ENCODE measurements at regions not wholly inside any gene's neighbourhood (a gene's known extent, or its start where the extent isn't known, plus 50 kb on each side); places are given as distances from the start of the nearest gene placed in this dataset.

DNA sequence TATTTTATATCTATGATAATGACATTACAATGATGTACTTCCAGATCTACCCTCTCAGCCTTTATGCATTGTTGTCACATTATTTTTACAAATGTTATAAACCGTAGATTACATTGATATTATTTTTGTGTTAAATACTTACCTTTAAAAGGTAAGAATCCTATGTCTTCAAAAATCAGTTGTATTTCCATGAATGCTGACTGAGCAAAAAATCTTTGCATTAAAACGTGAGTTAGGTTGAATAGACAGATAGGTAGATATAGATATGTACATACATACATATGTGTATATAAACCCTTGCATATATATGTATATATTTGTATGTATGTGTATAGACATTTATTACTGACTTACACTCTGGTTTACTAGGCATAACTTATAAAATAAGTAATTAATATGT, 558.2 kb downstream of the CDH26 start:
- FAIRE-seq, result no peak
- no peak for TF ChIP-seq POLR2A (IDR thresholded peaks at IDR 0.05; ENCODE audit: low read depth, low read length)
- no peak for DNase-seq (ENCODE audit: insufficient read length, low spot score)

DNA sequence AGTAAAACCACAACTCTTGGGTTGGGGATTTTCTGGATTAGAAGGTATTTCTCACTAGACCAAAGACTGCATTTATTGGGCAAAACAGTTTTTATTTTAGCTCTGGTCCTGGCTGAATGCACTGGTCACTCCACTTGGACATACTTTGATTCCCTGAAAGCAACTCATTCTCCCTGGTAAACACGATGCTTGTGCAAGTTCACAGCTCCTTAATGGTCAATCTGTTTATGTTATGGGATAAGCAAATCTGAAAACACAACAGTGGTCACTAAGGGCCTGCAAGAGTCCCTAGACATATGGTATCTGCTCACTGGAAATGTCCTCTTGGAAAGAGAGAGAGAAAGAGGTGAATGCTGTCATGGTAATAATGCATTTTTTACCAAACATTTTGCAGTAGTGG, 559.8 kb downstream of the CDH26 start:
- DNase-seq (ENCODE audit: insufficient read length, low spot score) (no peak), FAIRE-seq (no peak)
- TF ChIP-seq POLR2A (IDR thresholded peaks at IDR 0.05; ENCODE audit: low read depth, low read length), result no peak

DNA sequence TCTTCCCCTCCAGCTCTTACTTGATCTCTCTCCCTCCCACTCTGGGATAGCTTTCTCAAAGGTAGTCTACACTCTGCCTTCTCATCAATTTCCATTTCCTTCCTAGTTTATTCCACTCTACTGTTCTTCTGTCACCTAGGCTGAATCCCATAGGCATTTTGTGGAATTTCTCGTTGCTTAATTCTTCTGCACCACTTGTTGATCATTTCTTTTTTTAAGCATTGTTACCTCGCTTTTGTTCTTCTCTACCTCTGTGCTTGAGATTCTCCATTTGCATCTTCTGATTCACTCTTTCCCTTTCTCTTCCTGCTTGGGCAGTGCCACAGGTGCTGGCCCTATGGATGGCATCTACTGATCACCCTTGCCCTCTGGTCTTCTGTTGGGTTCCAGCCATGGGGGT, 567.2 kb downstream of the CDH26 start:
- TF ChIP-seq POLR2A (IDR thresholded peaks at IDR 0.05; ENCODE audit: low read depth, low read length), result no peak
- no peak for DNase-seq (ENCODE audit: insufficient read length, low spot score)
- no peak for FAIRE-seq

DNA sequence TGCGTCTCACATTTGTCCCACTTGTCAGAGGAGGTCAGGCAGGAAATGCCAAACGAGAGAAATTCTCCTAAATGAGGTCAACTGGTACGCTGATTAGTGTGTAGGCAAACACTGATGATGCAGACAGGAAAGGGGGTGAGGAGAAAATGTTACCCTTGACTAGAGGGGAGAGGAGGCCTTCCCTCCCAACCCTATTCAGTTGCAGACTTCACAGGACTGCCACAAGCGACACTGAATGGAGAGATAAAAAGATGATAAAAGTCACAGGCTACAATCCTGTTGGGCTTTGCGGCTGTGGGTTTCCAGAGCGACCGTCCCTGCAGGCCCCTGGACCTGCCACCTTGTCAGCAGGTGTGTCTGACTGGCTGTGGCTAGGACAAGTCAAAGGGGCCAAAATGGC, 569.4 kb downstream of the CDH26 start:
- no peak for TF ChIP-seq POLR2A (IDR thresholded peaks at IDR 0.05; ENCODE audit: low read depth, low read length)
- no peak for FAIRE-seq

GRCh38 chr20:60528141-60528540, 569.9 kb downstream of the CDH26 start:
- no peak for FAIRE-seq
- no peak for DNase-seq (ENCODE audit: insufficient read length, low spot score)
- TF ChIP-seq POLR2A (IDR thresholded peaks at IDR 0.05; ENCODE audit: low read depth, low read length), result no peak

More for the DNA sequence above, 569.4 kb downstream of the CDH26 start:
- DNase-seq (ENCODE audit: insufficient read length, low spot score), result no peak

DNA sequence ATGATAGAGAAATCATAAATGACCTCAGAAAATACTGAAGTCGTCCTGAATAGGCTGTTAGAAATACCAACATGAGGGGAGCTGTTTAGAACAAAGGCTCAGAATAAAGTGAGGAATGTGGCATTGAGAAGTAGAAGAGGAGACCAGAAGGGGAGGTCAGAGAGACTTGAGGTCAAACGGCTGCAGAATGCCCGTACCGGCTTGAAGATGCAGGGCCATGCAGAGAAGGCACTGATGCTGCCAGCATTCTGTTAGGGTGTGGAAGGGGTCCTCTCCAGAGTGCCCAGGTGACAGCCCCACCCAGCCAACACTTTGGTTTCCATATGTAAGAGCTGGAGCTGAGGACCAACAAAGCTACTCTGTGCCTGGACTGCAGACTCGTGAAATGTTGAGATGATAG, 570.9 kb downstream of the CDH26 start:
- FAIRE-seq (no peak), DNase-seq (ENCODE audit: insufficient read length, low spot score) (no peak)
- TF ChIP-seq POLR2A (IDR thresholded peaks at IDR 0.05; ENCODE audit: low read depth, low read length), result no peak

GRCh38 chr20:60535211-60535610, 577.0 kb downstream of the CDH26 start:
- DNase-seq (ENCODE audit: insufficient read length, low spot score) (no peak), FAIRE-seq (no peak)
- TF ChIP-seq POLR2A (IDR thresholded peaks at IDR 0.05; ENCODE audit: low read depth, low read length), result no peak

DNA sequence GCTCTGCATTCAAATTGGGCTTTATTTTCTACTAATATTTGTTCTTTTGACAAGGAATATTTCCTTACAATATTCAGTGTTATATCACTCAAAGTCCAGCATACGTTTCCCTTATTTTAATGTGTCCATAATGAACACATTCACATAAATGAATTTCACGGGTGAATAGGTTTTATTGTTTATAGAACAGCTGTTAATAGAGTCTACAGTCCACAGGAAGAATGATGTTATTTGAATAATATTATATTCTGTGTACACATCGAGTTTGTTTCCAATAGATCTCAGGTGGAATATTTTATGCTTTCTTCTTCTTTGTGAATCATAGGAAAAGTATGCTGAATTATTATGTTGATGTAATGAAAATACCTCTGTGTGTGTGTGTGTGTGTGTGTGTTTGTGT, 582.4 kb downstream of the CDH26 start:
- TF ChIP-seq POLR2A (IDR thresholded peaks at IDR 0.05; ENCODE audit: low read depth, low read length), result no peak
- FAIRE-seq, result no peak
- no peak for DNase-seq (ENCODE audit: insufficient read length, low spot score)

DNA sequence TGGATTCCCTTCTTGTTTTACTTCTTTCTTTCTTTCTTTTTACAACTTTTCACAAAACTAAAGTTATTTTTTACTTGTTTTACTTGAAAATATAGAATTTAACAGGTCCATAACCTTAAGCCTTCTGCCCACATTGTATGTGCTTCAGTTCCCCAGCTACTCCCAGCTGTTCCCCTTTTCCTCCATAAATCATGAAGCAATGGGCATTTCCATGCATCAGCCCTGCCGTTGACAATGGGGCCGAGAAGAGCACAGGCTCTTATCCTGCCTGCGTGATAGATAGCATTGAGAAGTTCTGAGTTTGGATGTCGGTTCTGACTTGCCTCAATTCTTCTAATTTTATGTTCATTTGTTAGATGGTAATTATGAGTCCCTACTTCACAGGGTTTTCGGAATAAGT, 583.8 kb downstream of the CDH26 start:
- no peak for TF ChIP-seq POLR2A (IDR thresholded peaks at IDR 0.05; ENCODE audit: low read depth, low read length)
- FAIRE-seq (no peak), DNase-seq (ENCODE audit: insufficient read length, low spot score) (no peak)

DNA sequence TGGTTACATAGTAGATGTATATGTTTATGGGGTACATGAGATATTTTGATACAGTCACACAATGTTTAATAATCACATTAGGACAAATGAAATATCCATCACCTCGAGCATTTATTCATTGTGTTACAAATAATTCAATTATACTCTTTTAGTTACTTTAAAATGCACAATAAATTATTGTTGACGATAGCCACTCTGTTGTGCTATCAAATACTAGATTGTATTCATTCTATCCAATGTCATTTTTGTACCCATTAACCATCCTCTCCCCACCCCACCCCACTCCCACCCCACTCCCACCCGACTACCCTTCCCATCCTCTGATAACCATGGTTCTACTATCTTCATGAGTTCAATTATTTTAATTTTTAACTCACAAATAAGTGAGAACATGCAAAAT, 585.4 kb downstream of the CDH26 start:
- FAIRE-seq, result no peak
- DNase-seq (ENCODE audit: insufficient read length, low spot score), result no peak

DNA sequence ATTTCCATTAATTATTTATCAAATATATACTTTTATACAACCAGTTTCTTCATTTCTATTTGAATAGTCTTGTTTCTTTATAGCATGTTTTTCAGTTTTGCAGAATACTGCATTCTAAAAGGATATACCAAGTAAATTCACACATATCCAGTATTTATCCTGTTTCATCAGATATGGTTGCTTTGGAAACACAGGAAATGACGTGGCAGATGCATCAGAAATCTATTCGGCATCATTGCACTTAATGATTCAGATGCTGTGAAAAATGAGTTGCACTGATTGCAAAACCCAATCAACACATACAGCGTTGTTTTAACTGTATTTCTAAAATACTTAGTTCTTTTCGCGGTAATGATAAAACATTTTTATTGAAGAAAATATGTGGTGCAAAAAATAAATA, 594.9 kb downstream of the CDH26 start:
- no peak for DNase-seq (ENCODE audit: insufficient read length, low spot score)
- TF ChIP-seq POLR2A (IDR thresholded peaks at IDR 0.05; ENCODE audit: low read depth, low read length), result no peak
- no peak for FAIRE-seq

More for the DNA sequence above, 585.4 kb downstream of the CDH26 start:
- TF ChIP-seq POLR2A (IDR thresholded peaks at IDR 0.05; ENCODE audit: low read depth, low read length), result no peak

DNA sequence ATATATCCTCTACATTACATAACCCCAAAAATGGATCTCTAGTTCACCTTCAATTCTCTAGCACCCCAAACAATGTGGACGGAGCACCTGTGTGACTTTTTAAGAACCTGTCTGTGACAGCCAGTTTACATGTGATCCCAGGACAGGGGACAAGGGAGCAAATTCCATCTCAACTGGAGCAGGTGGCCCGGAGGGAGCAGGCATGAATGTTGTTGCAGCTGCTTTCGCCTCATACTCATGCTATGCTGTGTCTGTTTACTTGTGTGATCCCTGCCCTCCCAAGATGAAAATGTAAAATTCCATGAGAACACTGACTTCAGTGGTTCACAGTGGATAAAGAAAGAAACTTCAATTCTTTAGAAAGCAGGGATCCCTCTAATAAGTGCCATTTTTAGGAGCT, 600.3 kb downstream of the CDH26 start:
- FAIRE-seq, result no peak
- no peak for TF ChIP-seq POLR2A (IDR thresholded peaks at IDR 0.05; ENCODE audit: low read depth, low read length)
- DNase-seq (ENCODE audit: insufficient read length, low spot score), result no peak

DNA sequence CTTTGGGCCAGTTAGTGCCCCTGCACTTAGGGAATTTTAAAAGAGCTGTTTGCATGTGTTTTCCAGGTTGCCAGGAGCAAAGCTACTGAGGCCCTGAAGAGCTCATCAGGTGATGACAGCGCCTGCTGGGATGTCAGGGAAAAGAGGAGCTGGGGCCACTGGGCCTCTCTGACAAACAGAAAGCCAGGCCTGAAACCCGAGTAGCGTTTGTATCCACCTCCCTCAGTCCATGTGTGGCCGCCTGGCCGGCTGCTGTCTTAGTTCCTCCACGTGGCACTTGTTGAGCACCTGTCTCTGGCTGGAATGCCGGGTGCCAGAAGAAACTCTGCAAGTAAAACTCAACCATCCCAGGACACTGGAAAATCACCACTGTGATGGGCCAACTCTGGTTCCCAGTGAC, 601.2 kb downstream of the CDH26 start:
- FAIRE-seq (no peak), DNase-seq (ENCODE audit: insufficient read length, low spot score) (no peak)
- TF ChIP-seq POLR2A (IDR thresholded peaks at IDR 0.05; ENCODE audit: low read depth, low read length), result no peak

GRCh38 chr20:60561052-60561451, 602.8 kb downstream of the CDH26 start:
- no peak for FAIRE-seq
- no peak for DNase-seq (ENCODE audit: insufficient read length, low spot score)
- TF ChIP-seq POLR2A (IDR thresholded peaks at IDR 0.05; ENCODE audit: low read depth, low read length), result no peak

GRCh38 chr20:60565083-60565482, 606.9 kb downstream of the CDH26 start:
- TF ChIP-seq POLR2A (IDR thresholded peaks at IDR 0.05; ENCODE audit: low read depth, low read length), result no peak
- no peak for DNase-seq (ENCODE audit: insufficient read length, low spot score)

GRCh38 chr20:60565551-60565950, 607.3 kb downstream of the CDH26 start:
- FAIRE-seq (no peak), DNase-seq (ENCODE audit: insufficient read length, low spot score) (no peak)
- TF ChIP-seq POLR2A (IDR thresholded peaks at IDR 0.05; ENCODE audit: low read depth, low read length), result no peak

More at GRCh38 chr20:60565083-60565482, 606.9 kb downstream of the CDH26 start:
- FAIRE-seq, result no peak
